Upper lobe of right lung (tissue), 1 donor: ENCODE measurements at regions not wholly inside any gene's neighbourhood (a gene's known extent, or its start where the extent isn't known, plus 50 kb on each side); places are given as distances from the start of the nearest gene placed in this dataset.

Experiments
- ATAC-seq: fragments of 200-7000 bp; cut with Tn5 transposase; one replicate; pipeline ENCODE4 v1.9.1; 2020; ENCODE audit warnings: mild to moderate bottlenecking, moderate library complexity
- DNase-seq: peaks from one replicate; pipeline ENCODE4 v3.0.0-alpha.2; 2020
- H3K27ac ChIP-seq: fragments of 200-600 bp; one replicate; pipeline ENCODE4 v1.8.0; 2022
- H3K27me3 ChIP-seq: fragments of 200-600 bp; one replicate; pipeline ENCODE4 v1.8.0; 2022; ENCODE audit warnings: mild to moderate bottlenecking
- H3K36me3 ChIP-seq: fragments of 200-600 bp; one replicate; pipeline ENCODE4 v1.8.0; 2022
- H3K4me1 ChIP-seq: fragments of 200-600 bp; one replicate; pipeline ENCODE4 v1.8.0; 2022
- H3K4me3 ChIP-seq: fragments of 200-600 bp; one replicate; pipeline ENCODE4 v1.8.0; 2022; ENCODE audit warnings: mild to moderate bottlenecking
- H3K9me3 ChIP-seq: fragments of 200-600 bp; one replicate; pipeline ENCODE4 v1.8.0; 2022
- intact Hi-C: fragments of 100-400 bp; cut with DNase I; formaldehyde crosslinking; loops from one replicate; pipeline ENCODE4 v1.11.0; 2022
- TF ChIP-seq, protein P1 (sequence below): fragments of 200-600 bp; IDR thresholded peaks from one replicate; pipeline ENCODE4 v1.8.0; 2022; ENCODE audit warnings: antibody characterized with exemption
- donor health status: DM: no; HTN: yes; CAD: no; lungs with severe emphysema.

GRCh38 chr12:92027701-92028440 lies 117.8 kb downstream of the BTG1 start:
- TF ChIP-seq, protein P1, sequence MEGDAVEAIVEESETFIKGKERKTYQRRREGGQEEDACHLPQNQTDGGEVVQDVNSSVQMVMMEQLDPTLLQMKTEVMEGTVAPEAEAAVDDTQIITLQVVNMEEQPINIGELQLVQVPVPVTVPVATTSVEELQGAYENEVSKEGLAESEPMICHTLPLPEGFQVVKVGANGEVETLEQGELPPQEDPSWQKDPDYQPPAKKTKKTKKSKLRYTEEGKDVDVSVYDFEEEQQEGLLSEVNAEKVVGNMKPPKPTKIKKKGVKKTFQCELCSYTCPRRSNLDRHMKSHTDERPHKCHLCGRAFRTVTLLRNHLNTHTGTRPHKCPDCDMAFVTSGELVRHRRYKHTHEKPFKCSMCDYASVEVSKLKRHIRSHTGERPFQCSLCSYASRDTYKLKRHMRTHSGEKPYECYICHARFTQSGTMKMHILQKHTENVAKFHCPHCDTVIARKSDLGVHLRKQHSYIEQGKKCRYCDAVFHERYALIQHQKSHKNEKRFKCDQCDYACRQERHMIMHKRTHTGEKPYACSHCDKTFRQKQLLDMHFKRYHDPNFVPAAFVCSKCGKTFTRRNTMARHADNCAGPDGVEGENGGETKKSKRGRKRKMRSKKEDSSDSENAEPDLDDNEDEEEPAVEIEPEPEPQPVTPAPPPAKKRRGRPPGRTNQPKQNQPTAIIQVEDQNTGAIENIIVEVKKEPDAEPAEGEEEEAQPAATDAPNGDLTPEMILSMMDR = no peak
- H3K4me3 ChIP-seq = no peak overlapping the region
- DNase-seq (no peak), ATAC-seq (no peak)
- H3K9me3 ChIP-seq = no peaks in the 10 kb centered on the region
- H3K27me3 ChIP-seq = no peaks in the 10 kb centered on the region
- H3K4me1 ChIP-seq = peaks cover 26% of the 10 kb centered on the region
- no peak overlapping the region for H3K27ac ChIP-seq
- intact Hi-C loops = no loop called here
- H3K36me3 ChIP-seq = no peaks in the 10 kb centered on the region

DNA sequence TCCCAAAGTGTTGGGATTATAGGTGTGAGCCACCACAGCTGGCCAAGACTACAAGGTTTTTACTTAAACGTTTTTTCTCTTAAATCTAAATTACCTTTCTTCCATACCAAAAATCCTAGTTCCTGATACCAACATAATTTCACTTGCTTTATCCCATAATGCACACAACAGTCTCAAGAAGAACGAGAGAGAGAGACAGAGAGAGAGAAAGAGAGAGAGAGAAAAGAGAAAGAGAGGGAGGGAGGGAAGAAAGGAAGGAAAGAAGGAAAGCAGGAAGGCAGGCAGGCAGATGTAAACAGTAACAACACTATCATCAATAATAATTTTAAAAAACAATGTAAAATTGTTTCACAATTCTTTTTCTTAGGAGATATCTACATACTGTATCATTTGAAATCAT lies 118.4 kb downstream of the BTG1 start:
- Histone ChIP-seq H3K4me1 (peaks cover 24% of the 10 kb centered on the region), H3K36me3 (no peaks in the 10 kb centered on the region), H3K9me3 (no peaks in the 10 kb centered on the region), H3K4me3 (no peak overlapping the region), H3K27me3 (no peaks in the 10 kb centered on the region), H3K27ac (no peak overlapping the region)
- TF ChIP-seq, protein P1 = no peak
- intact Hi-C loops = no loop called here
- ATAC-seq = no peak
- DNase-seq = no peak

GRCh38 chr12:92025462-92026207 lies 120.0 kb downstream of the BTG1 start:
- DNase-seq = no peak
- peaks cover 13% of the 10 kb centered on the region for H3K4me1 ChIP-seq
- intact Hi-C loops = no loop called here
- TF ChIP-seq, protein P1 = no peak
- no peaks in the 10 kb centered on the region for H3K27me3 ChIP-seq
- no peaks in the 10 kb centered on the region for H3K36me3 ChIP-seq
- ATAC-seq = no peak
- no peaks in the 10 kb centered on the region for H3K9me3 ChIP-seq
- H3K27ac ChIP-seq = no peak overlapping the region
- no peak overlapping the region for H3K4me3 ChIP-seq

DNA sequence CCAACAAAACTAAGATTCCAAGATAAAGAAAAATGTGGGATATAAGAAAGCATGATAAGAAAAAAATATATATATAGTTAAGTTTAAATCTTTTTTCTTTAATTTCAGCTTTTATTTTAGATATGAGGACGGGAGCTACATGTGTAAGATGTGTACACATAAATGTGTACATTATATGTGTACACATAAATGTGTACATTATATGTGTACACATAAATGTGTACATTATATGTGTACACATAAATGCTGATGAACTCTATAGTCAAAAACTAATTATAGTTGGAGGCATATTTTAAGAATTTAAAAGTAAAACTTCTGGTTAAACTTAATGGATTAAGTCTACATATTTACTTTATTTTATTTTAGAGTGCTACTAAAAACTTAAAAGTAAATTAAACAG lies 123.6 kb downstream of the BTG1 start:
- H3K9me3 ChIP-seq = no peaks in the 10 kb centered on the region
- no peak overlapping the region for H3K4me3 ChIP-seq
- ATAC-seq (no peak), DNase-seq (no peak)
- H3K4me1 ChIP-seq = no peaks in the 10 kb centered on the region
- no peaks in the 10 kb centered on the region for H3K36me3 ChIP-seq
- TF ChIP-seq, protein P1 = no peak
- no peaks in the 10 kb centered on the region for H3K27me3 ChIP-seq
- H3K27ac ChIP-seq = no peak overlapping the region
- intact Hi-C loops = no loop called here

- Histone ChIP-seq H3K4me3 (no peak overlapping the region), H3K36me3 (no peaks in the 10 kb centered on the region), H3K27ac (no peak overlapping the region), H3K4me1 (no peaks in the 10 kb centered on the region), H3K27me3 (no peaks in the 10 kb centered on the region), H3K9me3 (no peaks in the 10 kb centered on the region)
- intact Hi-C loops = no loop called here
- TF ChIP-seq, protein P1 = no peak
- ATAC-seq (no peak), DNase-seq (no peak)
These were observed 124.0 kb downstream of the BTG1 start for GRCh38 chr12:92021666-92022035.
